ENCODE measurements at regions not wholly inside any gene's neighbourhood (a gene's known extent, or its start where the extent isn't known, plus 50 kb on each side); places are given as distances from the start of the nearest gene placed in this dataset.

GRCh38 chr6:84422380-84422968, 195.0 kb upstream of the CEP162 start:
- no peak for TF ChIP-seq FOXM1 (IDR thresholded peaks at IDR 0.05; ENCODE audit: borderline replicate concordance)
- TF ChIP-seq ZNF384 (IDR thresholded peaks at IDR 0.05), result no peak
- no peak for TF ChIP-seq NFRKB (IDR thresholded peaks at IDR 0.05)
- 0 out of 2 replicates have a peak, but pooled peaks have one; percentile 35 for TF ChIP-seq L3MBTL2 (conservative IDR thresholded peaks at IDR 0.05)
- no peak for TF ChIP-seq BHLHE40 (IDR thresholded peaks at IDR 0.05; ENCODE audit: borderline replicate concordance)
- TF ChIP-seq FOXK2 (IDR thresholded peaks at IDR 0.05), result no peak
- no peak for TF ChIP-seq SP1 (IDR thresholded peaks at IDR 0.05)
- TF ChIP-seq ARNT (IDR thresholded peaks at IDR 0.05), result no peak

Measured in HEK293T (cell line).